ENCODE measurements at regions not wholly inside any gene's neighbourhood (a gene's known extent, or its start where the extent isn't known, plus 50 kb on each side); places are given as distances from the start of the nearest gene placed in this dataset.

GRCh38 chr19:28288572-28289264, 924.2 kb downstream of the UQCRFS1 start:
- no peaks in the 10 kb centered on the region for H3K36me3 Mint-ChIP-seq (ENCODE audit: low read depth)
- CTCF ChIA-PET = no interaction called here
- ATAC-seq (no peak), DNase-seq (no peak)
- H3K27me3 Mint-ChIP-seq (ENCODE audit: low read depth) = no peaks in the 10 kb centered on the region
- POLR2A ChIA-PET = no interaction called here
- no peak overlapping the region for H3K27ac Mint-ChIP-seq
- H3K4me1 Mint-ChIP-seq (ENCODE audit: low read depth) = no peaks in the 10 kb centered on the region
- no peaks in the 10 kb centered on the region for H3K9me3 Mint-ChIP-seq (ENCODE audit: insufficient read depth)
- H3K4me3 Mint-ChIP-seq = no peak overlapping the region

GRCh38 chr19:28285917-28286316, 927.0 kb downstream of the UQCRFS1 start:
- Mint-ChIP-seq H3K27ac (no peak overlapping the region), H3K27me3 (ENCODE audit: low read depth) (no peaks in the 10 kb centered on the region), H3K36me3 (ENCODE audit: low read depth) (no peaks in the 10 kb centered on the region), H3K4me3 (no peak overlapping the region), H3K9me3 (ENCODE audit: insufficient read depth) (no peaks in the 10 kb centered on the region), H3K4me1 (ENCODE audit: low read depth) (no peaks in the 10 kb centered on the region)
- POLR2A ChIA-PET = no interaction called here
- DNase-seq (no peak), ATAC-seq (no peak)
- CTCF ChIA-PET = no interaction called here

- ChIA-PET POLR2A (no interaction called here), CTCF (interaction anchor here (0.6 kb wide), 1 partner anchor 348 kb away, joined by 3 read pairs; no protein-coding TSS in a partner anchor)
Observed at GRCh38 chr19:28285078-28285477, 927.9 kb downstream of the UQCRFS1 start.

GRCh38 chr19:28284389-28284788, 928.6 kb downstream of the UQCRFS1 start:
- ChIA-PET POLR2A (no interaction called here), CTCF (no interaction called here)
- Mint-ChIP-seq H3K9me3 (ENCODE audit: insufficient read depth) (no peaks in the 10 kb centered on the region), H3K36me3 (ENCODE audit: low read depth) (no peaks in the 10 kb centered on the region), H3K4me3 (no peak overlapping the region), H3K27ac (no peak overlapping the region), H3K27me3 (ENCODE audit: low read depth) (no peaks in the 10 kb centered on the region), H3K4me1 (ENCODE audit: low read depth) (no peaks in the 10 kb centered on the region)
- DNase-seq = no peak
- no peak for ATAC-seq

More at GRCh38 chr19:28285078-28285477, 927.9 kb downstream of the UQCRFS1 start:
- no peaks in the 10 kb centered on the region for H3K4me1 Mint-ChIP-seq (ENCODE audit: low read depth)
- H3K36me3 Mint-ChIP-seq (ENCODE audit: low read depth) = no peaks in the 10 kb centered on the region
- no peak for ATAC-seq
- no peak overlapping the region for H3K27ac Mint-ChIP-seq
- no peaks in the 10 kb centered on the region for H3K9me3 Mint-ChIP-seq (ENCODE audit: insufficient read depth)
- DNase-seq = no peak
- no peak overlapping the region for H3K4me3 Mint-ChIP-seq
- H3K27me3 Mint-ChIP-seq (ENCODE audit: low read depth) = no peaks in the 10 kb centered on the region

GRCh38 chr19:28283592-28283991, 929.4 kb downstream of the UQCRFS1 start:
- Mint-ChIP-seq H3K36me3 (ENCODE audit: low read depth) (no peaks in the 10 kb centered on the region), H3K27ac (no peak overlapping the region), H3K4me3 (no peak overlapping the region), H3K27me3 (ENCODE audit: low read depth) (no peaks in the 10 kb centered on the region), H3K9me3 (ENCODE audit: insufficient read depth) (peaks cover 4% of the 10 kb centered on the region), H3K4me1 (ENCODE audit: low read depth) (no peaks in the 10 kb centered on the region)
- POLR2A ChIA-PET = no interaction called here
- CTCF ChIA-PET = no interaction called here
- DNase-seq = no peak
- ATAC-seq = no peak

- no peak for ATAC-seq
- ChIA-PET POLR2A (no interaction called here), CTCF (no interaction called here)
- Mint-ChIP-seq H3K9me3 (ENCODE audit: insufficient read depth) (peaks cover 4% of the 10 kb centered on the region), H3K27ac (no peak overlapping the region), H3K4me1 (ENCODE audit: low read depth) (no peaks in the 10 kb centered on the region), H3K4me3 (no peak overlapping the region), H3K36me3 (ENCODE audit: low read depth) (no peaks in the 10 kb centered on the region), H3K27me3 (ENCODE audit: low read depth) (no peaks in the 10 kb centered on the region)
- no peak for DNase-seq
Observed at GRCh38 chr19:28281676-28282075, 931.3 kb downstream of the UQCRFS1 start.

- Mint-ChIP-seq H3K9me3 (ENCODE audit: insufficient read depth) (peaks cover 16% of the 10 kb centered on the region), H3K27me3 (ENCODE audit: low read depth) (no peaks in the 10 kb centered on the region), H3K27ac (no peak overlapping the region), H3K4me1 (ENCODE audit: low read depth) (no peaks in the 10 kb centered on the region), H3K36me3 (ENCODE audit: low read depth) (no peaks in the 10 kb centered on the region), H3K4me3 (no peak overlapping the region)
- ATAC-seq = no peak
- ChIA-PET POLR2A (no interaction called here), CTCF (no interaction called here)
- no peak for DNase-seq
Observed at GRCh38 chr19:28264556-28264955, 948.4 kb downstream of the UQCRFS1 start.

DNA sequence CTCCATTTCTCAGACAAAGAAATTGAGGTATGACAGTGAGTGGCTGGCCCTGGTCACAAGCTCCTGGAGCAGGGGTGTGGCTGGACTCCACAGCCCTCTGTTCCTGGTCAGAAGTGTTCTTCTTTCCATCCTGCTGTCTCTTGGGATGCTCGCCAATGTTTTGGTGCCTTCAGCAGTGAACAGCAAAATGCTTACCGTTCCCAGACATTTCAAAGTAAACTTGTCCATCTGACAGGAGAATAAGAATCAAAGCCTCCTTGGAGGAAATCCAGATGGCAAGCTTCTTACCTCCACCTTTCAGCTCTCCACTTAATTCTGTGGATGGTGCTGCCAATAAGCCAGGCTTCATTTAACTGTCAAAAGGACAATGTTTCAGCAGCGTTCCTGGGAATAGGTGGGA, 954.1 kb downstream of the UQCRFS1 start:
- H3K4me3 Mint-ChIP-seq = no peak overlapping the region
- peaks cover 15% of the 10 kb centered on the region for H3K9me3 Mint-ChIP-seq (ENCODE audit: insufficient read depth)
- no peaks in the 10 kb centered on the region for H3K4me1 Mint-ChIP-seq (ENCODE audit: low read depth)
- ChIA-PET CTCF (no interaction called here), POLR2A (no interaction called here)
- no peaks in the 10 kb centered on the region for H3K27me3 Mint-ChIP-seq (ENCODE audit: low read depth)
- ATAC-seq (no peak), DNase-seq (no peak)
- no peaks in the 10 kb centered on the region for H3K36me3 Mint-ChIP-seq (ENCODE audit: low read depth)
- no peak overlapping the region for H3K27ac Mint-ChIP-seq

- no peaks in the 10 kb centered on the region for H3K4me1 Mint-ChIP-seq (ENCODE audit: low read depth)
- no peak overlapping the region for H3K27ac Mint-ChIP-seq
- no peak overlapping the region for H3K4me3 Mint-ChIP-seq
- no peaks in the 10 kb centered on the region for H3K27me3 Mint-ChIP-seq (ENCODE audit: low read depth)
- H3K9me3 Mint-ChIP-seq (ENCODE audit: insufficient read depth) = peaks cover 20% of the 10 kb centered on the region
- ATAC-seq (no peak), DNase-seq (no peak)
- POLR2A ChIA-PET = no interaction called here
- H3K36me3 Mint-ChIP-seq (ENCODE audit: low read depth) = no peaks in the 10 kb centered on the region
- CTCF ChIA-PET = no interaction called here
Observed at GRCh38 chr19:28257396-28257795, 955.6 kb downstream of the UQCRFS1 start.

DNA sequence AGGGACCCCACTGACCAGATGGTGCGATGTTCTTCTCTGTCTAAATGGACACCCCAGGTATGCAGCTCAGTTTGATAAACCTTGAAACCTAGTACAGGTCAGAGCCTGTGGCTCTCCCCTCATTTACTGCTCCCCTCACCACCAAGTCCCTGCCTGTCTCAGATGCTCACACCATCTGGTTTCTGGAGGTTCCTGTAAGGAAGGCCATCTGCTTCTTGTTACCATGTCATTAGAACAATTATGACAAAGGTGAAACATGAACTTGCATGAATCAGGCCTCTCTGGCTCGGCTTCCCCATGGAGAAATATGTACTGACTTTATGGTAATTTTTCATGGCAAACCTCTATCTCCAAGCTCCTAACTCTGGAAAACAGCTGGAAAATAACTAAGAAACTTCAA, 965.7 kb downstream of the UQCRFS1 start:
- no peak for DNase-seq
- ChIA-PET CTCF (no interaction called here), POLR2A (no interaction called here)
- Mint-ChIP-seq H3K27me3 (ENCODE audit: low read depth) (no peaks in the 10 kb centered on the region), H3K27ac (no peak overlapping the region), H3K4me1 (ENCODE audit: low read depth) (no peaks in the 10 kb centered on the region), H3K4me3 (no peak overlapping the region), H3K9me3 (ENCODE audit: insufficient read depth) (no peaks in the 10 kb centered on the region), H3K36me3 (ENCODE audit: low read depth) (no peaks in the 10 kb centered on the region)
- ATAC-seq = no peak

DNA sequence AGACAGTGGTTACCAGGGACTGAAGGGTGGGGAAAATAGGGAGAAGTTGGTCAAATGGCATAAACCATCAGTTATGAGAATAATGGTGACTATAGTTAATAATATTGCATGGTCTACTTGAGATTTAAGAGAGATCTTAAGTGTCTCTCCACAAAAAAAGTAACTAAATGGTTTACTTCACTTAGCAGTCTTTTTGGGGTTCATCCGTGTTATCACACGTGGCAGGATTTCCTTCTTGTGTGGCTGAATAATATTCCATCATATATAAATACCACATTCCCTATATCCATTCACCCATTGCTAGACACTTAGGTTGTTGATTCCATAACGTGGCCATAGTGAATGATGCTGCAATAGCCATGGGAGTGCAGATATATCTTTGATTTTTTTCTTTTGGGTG, 967.0 kb downstream of the UQCRFS1 start:
- POLR2A ChIA-PET = no interaction called here
- no peaks in the 10 kb centered on the region for H3K4me1 Mint-ChIP-seq (ENCODE audit: low read depth)
- ATAC-seq (no peak), DNase-seq (no peak)
- H3K9me3 Mint-ChIP-seq (ENCODE audit: insufficient read depth) = no peaks in the 10 kb centered on the region
- no peak overlapping the region for H3K27ac Mint-ChIP-seq
- no peaks in the 10 kb centered on the region for H3K36me3 Mint-ChIP-seq (ENCODE audit: low read depth)
- CTCF ChIA-PET = no interaction called here
- H3K4me3 Mint-ChIP-seq = no peak overlapping the region
- H3K27me3 Mint-ChIP-seq (ENCODE audit: low read depth) = no peaks in the 10 kb centered on the region

- no peaks in the 10 kb centered on the region for H3K4me1 Mint-ChIP-seq (ENCODE audit: low read depth)
- no peaks in the 10 kb centered on the region for H3K36me3 Mint-ChIP-seq (ENCODE audit: low read depth)
- no peak overlapping the region for H3K4me3 Mint-ChIP-seq
- ChIA-PET CTCF (no interaction called here), POLR2A (no interaction called here)
- no peak for DNase-seq
- H3K27ac Mint-ChIP-seq = no peak overlapping the region
- H3K9me3 Mint-ChIP-seq (ENCODE audit: insufficient read depth) = no peaks in the 10 kb centered on the region
- no peaks in the 10 kb centered on the region for H3K27me3 Mint-ChIP-seq (ENCODE audit: low read depth)
- no peak for ATAC-seq
Observed at GRCh38 chr19:28244966-28245365, 968.0 kb downstream of the UQCRFS1 start.

DNA sequence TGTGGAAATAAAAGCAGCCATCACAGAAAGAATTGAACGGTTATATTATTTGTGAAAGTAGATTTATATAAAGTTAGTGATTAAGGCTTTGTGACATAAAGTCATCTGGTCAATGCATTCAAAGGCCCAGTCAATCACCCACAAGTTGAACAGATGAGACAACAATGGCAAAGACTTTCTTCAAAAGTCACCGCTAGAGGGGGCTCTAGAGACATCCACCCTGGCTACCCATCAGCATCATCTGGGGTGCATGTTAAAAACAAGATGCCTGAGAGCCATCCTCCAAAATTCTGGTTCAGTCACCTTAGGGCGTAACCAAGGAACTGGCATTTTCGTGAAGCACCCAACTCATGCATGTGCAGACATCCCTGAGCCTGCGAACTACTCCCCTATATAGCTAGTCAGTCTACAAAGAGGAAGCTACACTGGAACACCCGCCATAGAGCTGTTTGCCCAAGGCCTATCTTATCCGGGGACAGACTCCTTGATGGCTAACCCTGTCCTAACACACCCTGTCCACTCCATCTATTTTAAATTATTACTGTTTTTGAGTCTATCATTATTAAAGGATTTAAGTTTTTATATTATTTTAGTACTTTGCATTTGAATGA, 970.5 kb downstream of the UQCRFS1 start:
- ChIA-PET CTCF (interaction anchor here (0.6 to 1.6 kb wide), 2 partner anchors 16 to 83 kb away, joined by 3 to 5 read pairs; no protein-coding TSS in a partner anchor), POLR2A (no interaction called here)
- ATAC-seq (no peak), DNase-seq (peak; percentile 42)
- Mint-ChIP-seq H3K9me3 (ENCODE audit: insufficient read depth) (no peaks in the 10 kb centered on the region), H3K27me3 (ENCODE audit: low read depth) (no peaks in the 10 kb centered on the region), H3K27ac (no peak overlapping the region), H3K36me3 (ENCODE audit: low read depth) (no peaks in the 10 kb centered on the region), H3K4me3 (no peak overlapping the region), H3K4me1 (ENCODE audit: low read depth) (no peaks in the 10 kb centered on the region)

All from activated CD8-positive, alpha-beta T cell treated with anti-CD3 and anti-CD28 coated beads, Interleukin-2, amount 10 ng/mL, durations not matched to agents 7 days and 5 days (primary cell).